H7 (cell line): ENCODE measurements at regions not wholly inside any gene's neighbourhood (a gene's known extent, or its start where the extent isn't known, plus 50 kb on each side); places are given as distances from the start of the nearest gene placed in this dataset.
"Not testable (repeated sequence)": the region's sequence is repeated elsewhere in the genome, so short reads cannot be mapped to it uniquely, and the experiment has no call there.

ENCODE experiments used
- DNase-seq: peaks from one replicate; pipeline ENCODE4 v3.0.0; 2012
- H3K27me3 ChIP-seq: 2 replicates; pipeline ENCODE4 v1.6.0; 2011; ENCODE audit warnings: mild to moderate bottlenecking, low read length; ENCODE audit not compliant: control insufficient read depth, insufficient read depth
- H3K36me3 ChIP-seq: replicated peaks from 2 replicates; pipeline ENCODE4 v1.5.1; 2011; ENCODE audit warnings: low read length; ENCODE audit not compliant: control insufficient read depth, insufficient read depth
- H3K4me3 ChIP-seq: 2 replicates; pipeline ENCODE4 v1.5.1; 2011; ENCODE audit warnings: low read depth, mild to moderate bottlenecking, control low read depth, low read length, moderate library complexity; ENCODE audit not compliant: insufficient read depth

- H3K36me3 ChIP-seq, result no peaks in the 10 kb centered on the region
- no peak overlapping the region for H3K4me3 ChIP-seq
- DNase-seq, result no peak
- H3K27me3 ChIP-seq, result no peaks in the 10 kb centered on the region
These were observed 158.4 kb downstream of the SUCLG1 start for GRCh38 chr2:84300696-84301029.

- DNase-seq, H3K27me3 ChIP-seq, H3K36me3 ChIP-seq, H3K4me3 ChIP-seq: not testable (repeated sequence)
These were observed 158.9 kb downstream of the SUCLG1 start for GRCh38 chr2:84300001-84300695.

DNA sequence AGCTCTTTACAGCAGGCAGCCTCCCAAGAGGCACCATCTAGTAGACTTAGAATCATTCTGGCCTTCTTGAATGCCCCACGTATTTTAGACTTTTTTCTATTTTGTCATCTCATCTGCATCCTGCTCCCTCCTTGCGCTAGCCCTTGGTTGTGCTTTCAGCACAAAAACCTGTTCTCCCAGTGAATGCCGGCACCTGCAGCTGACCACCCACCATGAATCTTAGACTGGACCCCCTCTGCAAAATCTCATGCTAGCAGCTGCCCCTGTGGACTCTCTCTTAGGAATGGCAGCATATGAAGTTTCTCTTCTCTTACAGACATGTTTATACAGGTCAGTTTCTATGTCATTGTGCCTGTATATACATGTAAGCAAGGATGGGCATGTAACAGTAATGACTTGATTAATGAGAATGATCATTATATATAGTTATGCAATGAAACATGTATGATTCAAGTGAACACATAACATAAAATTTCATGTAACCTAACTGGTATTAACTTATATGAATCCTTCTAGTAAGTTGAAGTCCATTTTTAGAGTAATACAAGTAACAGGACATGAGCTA lies 159.8 kb downstream of the SUCLG1 start:
- Histone ChIP-seq H3K27me3 (no peaks in the 10 kb centered on the region), H3K36me3 (no peaks in the 10 kb centered on the region)
- no peak for DNase-seq

DNA sequence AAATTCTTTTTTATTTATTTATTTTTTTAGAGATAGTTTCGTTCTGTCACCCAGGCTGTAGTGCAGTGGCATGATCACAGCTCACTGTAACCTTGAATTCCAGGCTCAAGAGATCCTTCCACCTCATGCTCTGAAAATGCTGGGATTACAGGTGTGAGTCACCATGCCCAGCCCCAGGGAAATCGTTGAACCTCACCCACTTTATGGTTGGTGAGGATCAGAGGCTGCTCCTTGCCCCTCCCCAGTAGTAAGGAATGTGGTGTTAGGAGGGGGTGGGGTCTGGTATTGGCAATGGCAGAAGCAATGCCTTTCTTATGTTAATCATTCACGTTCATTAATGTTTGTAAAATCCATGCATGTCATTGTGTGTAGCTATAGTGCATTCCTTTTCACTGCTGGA lies 161.9 kb downstream of the SUCLG1 start:
- no peaks in the 10 kb centered on the region for H3K36me3 ChIP-seq
- H3K27me3 ChIP-seq, result no peaks in the 10 kb centered on the region
- no peak overlapping the region for H3K4me3 ChIP-seq
- DNase-seq, result peak; percentile 53

More for the DNA sequence above, 159.8 kb downstream of the SUCLG1 start:
- H3K4me3 ChIP-seq, result no peak overlapping the region

- no peaks in the 10 kb centered on the region for H3K27me3 ChIP-seq
- DNase-seq, result no peak
- H3K4me3 ChIP-seq, result no peak overlapping the region
- H3K36me3 ChIP-seq, result no peaks in the 10 kb centered on the region
These were observed 165.2 kb downstream of the SUCLG1 start for GRCh38 chr2:84293791-84294380.

DNA sequence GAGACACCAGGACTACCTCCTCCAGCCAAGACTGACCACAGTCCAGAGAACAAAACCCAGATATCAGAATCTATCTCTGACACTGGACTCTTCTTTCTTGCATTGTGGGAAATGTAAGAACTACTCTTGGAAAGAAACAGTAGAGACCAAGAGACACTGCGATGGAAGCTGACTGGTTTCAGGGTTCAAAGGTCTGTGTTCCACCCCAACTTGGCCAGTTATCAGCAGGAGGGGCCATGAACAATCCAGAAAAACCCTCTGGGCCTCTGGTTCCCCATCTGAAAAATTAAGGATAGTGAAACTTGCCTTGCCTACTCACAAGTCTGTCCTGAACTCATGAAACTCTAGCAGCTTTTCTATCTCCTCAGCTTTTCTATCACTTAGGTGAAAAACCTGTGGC lies 166.5 kb downstream of the SUCLG1 start:
- Histone ChIP-seq H3K4me3 (no peak overlapping the region), H3K27me3 (no peaks in the 10 kb centered on the region), H3K36me3 (no peaks in the 10 kb centered on the region)
- DNase-seq, result no peak

GRCh38 chr2:84290537-84290936 lies 168.5 kb downstream of the SUCLG1 start:
- no peaks in the 10 kb centered on the region for H3K36me3 ChIP-seq
- H3K4me3 ChIP-seq, result no peak overlapping the region
- no peaks in the 10 kb centered on the region for H3K27me3 ChIP-seq
- DNase-seq, result no peak

DNA sequence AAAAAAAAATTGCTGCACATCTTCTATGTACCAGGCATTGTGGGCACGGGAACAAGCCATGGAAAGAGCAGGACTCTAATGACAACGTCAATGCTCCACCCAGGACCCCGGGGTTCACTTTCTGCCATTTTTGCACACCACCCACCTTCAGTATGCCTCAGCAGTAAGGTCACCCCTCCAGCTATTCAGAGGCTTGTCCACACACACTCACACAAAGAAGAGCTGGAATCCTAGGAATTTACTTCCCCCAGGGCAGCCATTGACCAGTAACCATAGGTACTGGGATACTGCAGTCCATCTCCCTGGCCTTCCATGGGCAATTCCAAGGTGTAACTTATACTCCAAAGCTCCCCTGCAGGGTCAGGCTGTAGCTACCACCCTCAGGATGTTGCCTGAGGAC lies 170.8 kb downstream of the SUCLG1 start:
- Histone ChIP-seq H3K27me3 (no peaks in the 10 kb centered on the region), H3K4me3 (no peak overlapping the region), H3K36me3 (no peaks in the 10 kb centered on the region)
- peak; percentile 23 for DNase-seq

DNA sequence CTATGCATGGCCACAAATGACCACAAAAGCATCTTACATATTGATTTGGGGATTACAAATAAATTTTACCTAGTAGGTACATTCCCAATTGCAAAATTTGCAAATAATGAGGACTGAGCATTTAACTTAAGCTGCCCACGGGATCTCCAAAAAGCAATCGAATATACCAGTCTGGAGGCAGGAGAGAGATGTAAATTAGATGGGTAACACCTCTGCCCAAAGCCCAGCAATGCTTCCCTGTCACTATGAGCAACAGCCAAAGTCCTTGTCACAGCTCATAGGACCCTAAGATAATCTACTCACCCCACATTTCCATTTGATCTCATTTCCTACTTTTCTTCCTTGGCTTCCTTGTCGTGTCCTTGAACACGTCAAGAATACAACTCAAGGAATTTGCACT lies 172.2 kb downstream of the SUCLG1 start:
- no peaks in the 10 kb centered on the region for H3K36me3 ChIP-seq
- DNase-seq, result no peak
- H3K27me3 ChIP-seq, result no peaks in the 10 kb centered on the region
- no peak overlapping the region for H3K4me3 ChIP-seq

- Histone ChIP-seq H3K36me3 (no peaks in the 10 kb centered on the region), H3K27me3 (no peaks in the 10 kb centered on the region), H3K4me3 (no peak overlapping the region)
- DNase-seq, result no peak
These were observed 173.9 kb downstream of the SUCLG1 start for GRCh38 chr2:84285056-84285747.

DNA sequence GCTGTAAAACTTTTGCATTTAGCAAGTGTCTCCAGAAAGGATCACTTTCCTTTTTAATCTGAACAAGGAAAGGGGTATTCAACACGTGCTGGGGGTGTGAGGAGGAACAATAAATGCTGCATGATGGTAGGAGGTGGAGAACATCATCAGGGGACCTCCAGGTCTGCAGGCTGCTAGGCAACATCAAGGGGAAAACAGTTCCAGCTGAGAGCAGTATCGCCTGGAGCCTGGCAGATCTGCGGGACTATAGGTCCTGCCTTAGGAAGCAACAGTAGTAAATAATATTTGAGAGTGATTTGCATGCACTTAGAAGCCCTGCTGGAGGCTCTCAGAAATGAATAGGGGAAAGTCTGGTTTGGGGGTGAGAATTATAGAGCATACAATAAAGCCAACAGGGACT lies 175.6 kb downstream of the SUCLG1 start:
- Histone ChIP-seq H3K27me3 (no peaks in the 10 kb centered on the region), H3K4me3 (no peak overlapping the region), H3K36me3 (no peaks in the 10 kb centered on the region)
- no peak for DNase-seq

- no peak overlapping the region for H3K4me3 ChIP-seq
- H3K36me3 ChIP-seq, result no peaks in the 10 kb centered on the region
- no peak for DNase-seq
- no peaks in the 10 kb centered on the region for H3K27me3 ChIP-seq
These were observed 177.6 kb downstream of the SUCLG1 start for GRCh38 chr2:84281510-84281909.

GRCh38 chr2:84280873-84281272 lies 178.2 kb downstream of the SUCLG1 start:
- H3K27me3 ChIP-seq, result no peaks in the 10 kb centered on the region
- DNase-seq, result no peak
- no peak overlapping the region for H3K4me3 ChIP-seq
- no peaks in the 10 kb centered on the region for H3K36me3 ChIP-seq

DNA sequence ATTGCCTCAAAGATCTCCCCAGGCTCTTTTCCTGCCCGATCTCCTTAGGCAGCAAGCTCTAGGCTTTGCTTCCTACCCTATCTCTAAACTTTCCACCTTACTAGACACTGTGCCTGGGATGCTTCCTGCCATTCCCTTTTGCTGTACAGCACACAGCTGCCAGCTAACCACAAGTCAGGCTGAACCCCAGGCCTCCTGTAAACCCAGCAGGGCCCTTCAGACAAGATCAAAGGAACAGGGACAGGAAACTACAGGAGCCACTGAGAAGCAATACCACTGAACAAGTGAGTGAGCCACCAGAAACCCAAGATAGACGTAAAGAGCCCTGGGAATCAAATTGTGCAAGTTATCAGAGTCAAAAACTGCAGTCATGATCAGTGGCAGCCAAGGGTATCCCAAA lies 180.7 kb downstream of the SUCLG1 start:
- no peak for DNase-seq
- Histone ChIP-seq H3K4me3 (no peak overlapping the region), H3K36me3 (no peaks in the 10 kb centered on the region), H3K27me3 (no peaks in the 10 kb centered on the region)

DNA sequence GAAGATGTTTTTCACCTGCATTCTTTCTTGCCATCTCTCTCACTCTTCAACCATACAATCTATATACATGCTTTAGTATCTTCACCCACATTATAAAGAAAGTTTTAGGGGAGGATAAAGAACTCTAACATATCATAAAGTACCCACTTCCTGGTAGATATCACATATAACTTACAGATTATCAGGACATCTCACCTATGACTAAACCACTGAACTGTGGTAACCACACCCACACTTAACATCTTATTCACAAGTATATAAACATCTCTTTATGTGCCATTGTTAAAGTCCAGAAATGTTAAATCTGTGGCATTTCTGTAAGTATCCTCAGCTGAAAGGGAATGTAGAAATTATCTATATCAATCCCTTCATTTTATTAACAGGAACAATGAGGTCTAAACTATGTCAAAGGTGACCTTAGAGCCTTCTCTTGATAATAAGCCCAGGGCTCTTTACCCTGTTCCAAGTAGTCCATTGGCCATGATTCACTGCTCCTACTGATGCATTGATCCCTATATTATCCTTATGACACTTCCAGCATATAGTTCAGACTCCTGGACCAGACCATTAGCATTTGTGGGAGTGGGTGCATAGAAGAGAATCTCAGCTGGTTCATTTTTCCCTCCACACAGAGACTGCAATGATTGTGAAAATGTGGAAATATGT lies 182.4 kb downstream of the SUCLG1 start:
- Histone ChIP-seq H3K27me3 (no peaks in the 10 kb centered on the region), H3K36me3 (no peaks in the 10 kb centered on the region), H3K4me3 (no peak overlapping the region)
- DNase-seq, result no peak
